Fibroblast of skin of scalp (primary cell): ENCODE measurements at regions not wholly inside any gene's neighbourhood (a gene's known extent, or its start where the extent isn't known, plus 50 kb on each side); places are given as distances from the start of the nearest gene placed in this dataset.

ENCODE experiments used
- DNase-seq: peaks from one replicate; pipeline ENCODE4 v3.0.0-alpha.2; 2013

DNA sequence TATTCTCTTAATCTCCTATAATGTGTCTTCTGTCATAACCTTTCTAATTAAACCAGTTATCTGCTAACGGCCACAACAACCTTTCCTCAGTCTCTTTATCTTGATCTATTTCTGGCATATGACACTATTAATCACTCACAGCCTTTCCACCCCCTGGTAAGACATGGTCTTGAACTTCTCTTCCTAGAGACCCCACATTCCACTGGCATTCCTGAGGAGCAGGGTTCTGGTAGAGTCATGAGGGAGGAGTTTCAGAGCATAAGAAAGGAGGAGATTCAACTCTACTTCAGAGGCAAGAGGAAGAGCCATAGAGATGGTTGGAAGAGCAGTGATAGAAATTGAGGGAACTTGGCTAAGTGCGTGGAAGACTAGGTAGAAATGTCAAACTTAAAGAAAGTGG, 325.6 kb downstream of the BLID start:
- DNase-seq: no peak

DNA sequence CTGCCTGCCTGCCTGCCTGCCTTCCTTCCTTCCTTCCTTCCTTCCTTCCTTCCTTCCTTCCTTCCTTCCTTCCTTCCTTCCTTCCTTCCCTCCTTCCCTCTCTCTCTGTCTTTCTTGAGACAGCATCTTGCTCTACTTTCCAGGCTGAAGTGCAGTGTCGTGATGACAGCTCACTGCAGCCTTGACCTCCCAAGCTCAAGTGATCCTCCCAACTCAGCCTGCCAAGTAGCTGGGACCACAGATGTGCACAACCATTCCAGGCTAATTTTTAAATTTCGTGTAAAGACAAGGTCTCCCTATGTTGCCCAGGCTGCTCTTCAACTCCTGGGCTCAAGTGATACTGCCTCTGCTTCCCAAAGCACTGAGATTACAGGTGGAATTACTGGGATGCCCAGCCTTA, 328.2 kb upstream of the SORL1-AS1 start:
- no peak for DNase-seq

DNA sequence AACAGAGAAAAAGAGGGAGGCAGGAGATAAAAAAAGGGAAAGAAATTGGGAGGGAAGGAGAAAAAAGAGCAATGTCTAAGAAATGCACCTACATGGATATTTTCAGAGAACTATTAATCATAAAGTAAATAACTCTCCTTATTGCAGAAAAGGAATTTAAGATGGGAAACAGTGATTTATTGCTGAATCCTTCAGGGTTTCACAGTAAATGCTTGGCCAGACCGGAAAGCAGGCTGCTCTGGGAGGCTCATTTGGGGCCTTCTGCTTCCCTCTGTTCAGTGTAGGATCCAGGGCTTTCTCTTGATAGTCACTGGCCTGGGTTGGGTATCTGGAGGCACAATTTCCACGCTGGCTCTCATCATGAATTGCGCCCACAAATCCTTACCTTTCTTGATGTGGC, 324.3 kb upstream of the SORL1-AS1 start:
- peak; percentile 41 for DNase-seq

DNA sequence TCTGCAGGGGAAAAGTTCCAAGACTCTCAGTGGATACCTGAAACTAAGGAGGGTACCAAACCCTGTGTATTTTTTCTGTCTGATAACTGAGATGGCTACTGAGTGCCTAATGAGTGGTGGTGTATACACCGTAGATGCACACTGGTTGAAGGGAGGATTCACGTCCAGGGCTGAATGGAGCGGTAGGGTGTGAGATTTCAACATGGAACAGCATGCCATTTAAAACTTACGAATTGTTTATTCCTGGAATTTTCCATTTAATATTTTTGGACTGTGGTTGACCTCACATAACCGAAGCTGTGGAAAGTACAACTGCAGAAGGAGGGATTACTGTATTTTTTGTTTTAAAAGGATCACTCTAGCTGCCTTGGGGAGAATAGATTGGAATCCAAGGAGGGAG, 322.5 kb upstream of the SORL1-AS1 start:
- no peak for DNase-seq

DNA sequence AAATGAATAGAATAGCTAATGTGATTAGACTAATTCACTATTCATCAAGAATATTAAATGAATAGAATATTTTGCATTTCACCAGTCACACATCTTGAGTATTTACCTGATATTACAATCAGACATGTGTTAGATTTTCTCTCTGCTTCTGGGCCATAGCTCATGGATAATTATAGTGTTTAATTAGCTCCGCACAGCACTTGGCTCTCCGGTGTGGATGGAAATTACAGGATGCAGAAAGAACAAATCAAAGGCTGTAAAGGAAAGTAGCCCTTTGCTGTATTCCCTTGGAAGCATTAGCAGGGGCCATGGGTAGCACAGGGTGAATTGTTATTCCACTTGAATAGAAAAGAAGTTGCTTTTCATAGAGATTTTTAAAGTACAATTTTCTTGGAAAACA, 320.3 kb upstream of the SORL1-AS1 start:
- DNase-seq: no peak

DNA sequence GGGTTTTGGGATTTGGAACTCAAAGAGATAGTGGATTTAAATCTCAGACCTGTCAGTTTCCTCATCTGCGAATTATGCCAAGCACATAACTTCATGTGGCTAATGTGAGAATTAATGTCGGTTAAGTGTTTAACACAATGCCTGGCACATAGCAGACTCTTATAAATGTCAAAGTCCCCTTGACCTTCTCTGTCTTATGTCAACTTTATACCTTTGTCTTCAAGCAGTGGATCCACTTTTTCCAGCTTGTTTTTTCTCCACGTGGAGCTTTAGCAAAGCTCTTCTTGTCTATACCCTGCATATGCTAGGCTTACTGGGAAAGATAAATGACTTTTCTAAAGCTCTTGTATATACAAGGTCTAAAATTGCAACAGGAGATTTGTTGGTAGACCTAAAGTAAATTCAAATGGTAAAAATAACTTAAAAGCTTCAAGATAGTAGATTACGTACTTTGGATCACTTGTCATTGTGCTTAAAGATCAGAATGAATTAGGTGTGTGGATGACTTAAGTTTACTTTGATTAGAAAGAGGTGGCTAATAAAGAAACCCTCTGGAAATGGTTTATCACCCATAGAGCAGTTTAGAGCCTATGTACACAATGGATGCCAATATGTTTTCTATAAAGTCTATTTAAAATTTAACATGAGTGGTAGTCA, 318.3 kb upstream of the SORL1-AS1 start:
- no peak for DNase-seq

DNA sequence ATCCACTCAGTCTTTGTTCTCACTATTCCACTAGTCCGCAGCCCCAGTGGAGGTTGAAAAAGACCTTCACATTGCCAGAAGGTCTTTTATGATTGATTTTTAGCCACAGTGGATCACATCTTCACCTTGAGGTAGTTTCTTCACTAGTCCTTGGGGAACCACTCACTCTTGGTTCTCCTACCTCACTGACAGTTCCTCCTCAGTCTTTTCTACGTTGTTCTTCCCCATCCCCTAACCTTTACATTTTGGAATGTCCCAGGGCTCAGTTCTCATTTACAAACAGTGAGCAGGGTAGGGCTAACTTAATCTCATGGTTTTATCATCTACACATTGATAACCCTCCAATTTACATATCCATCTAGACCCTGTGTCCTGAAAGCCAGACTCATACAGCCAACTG, 316.4 kb upstream of the SORL1-AS1 start:
- no peak for DNase-seq

DNA sequence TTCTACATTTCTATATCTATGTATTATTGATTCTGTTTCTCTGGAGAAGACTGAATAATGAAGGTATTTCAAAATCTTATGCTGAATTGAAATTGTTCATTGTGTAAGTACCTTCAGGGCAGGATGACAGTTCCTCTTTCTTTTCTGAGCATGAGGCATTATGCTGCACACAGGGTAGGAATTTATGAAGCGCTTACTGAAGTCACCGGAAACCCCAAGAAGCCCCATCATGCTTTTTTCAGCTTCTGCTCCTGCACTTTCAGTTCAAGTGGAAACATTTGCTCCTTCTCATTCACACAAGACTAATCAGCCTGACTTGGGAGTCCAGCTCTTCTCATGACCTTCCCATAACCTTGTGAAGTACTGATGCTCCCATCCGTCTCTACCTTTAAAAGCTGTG, 314.7 kb upstream of the SORL1-AS1 start:
- DNase-seq: no peak

DNA sequence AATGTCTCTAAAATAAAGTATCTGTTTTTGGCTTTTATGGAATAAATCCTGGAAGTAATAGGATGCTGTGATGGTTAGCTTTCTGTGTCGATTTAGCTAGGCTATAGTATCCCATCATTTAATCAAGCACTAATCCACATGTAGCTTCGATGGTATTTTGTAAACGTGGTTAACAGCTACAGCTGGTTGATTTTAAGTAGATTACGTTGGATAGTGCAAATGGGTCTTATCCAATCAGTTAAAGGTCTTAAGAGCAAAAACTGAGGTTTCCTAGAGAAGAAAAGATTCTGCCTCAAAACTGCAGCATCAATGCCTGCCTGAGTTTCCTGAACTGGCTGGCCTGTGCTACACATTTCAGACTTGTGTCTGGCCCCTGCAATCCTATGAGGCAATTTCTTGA, 314.2 kb upstream of the SORL1-AS1 start:
- DNase-seq: no peak

DNA sequence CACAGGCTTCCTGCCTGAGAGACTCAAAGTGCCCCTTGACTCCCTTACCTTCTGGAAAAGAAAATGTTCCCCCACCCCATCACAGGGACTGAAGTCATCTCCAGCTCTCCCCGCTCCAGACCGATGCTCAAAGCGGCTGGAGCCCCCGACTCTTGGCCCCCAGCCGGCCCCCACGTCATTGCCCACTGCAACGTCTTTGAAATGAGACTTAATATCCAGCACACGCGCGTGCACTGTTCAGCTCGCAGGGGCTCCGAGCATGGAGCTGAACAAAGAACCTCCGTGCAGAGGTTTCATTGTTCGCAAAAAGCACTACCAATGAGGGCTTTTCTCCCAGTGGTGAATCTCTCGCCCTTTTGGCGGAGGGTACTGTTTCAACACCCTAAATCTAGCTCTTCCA, 313.4 kb upstream of the SORL1-AS1 start:
- DNase-seq: no peak

DNA sequence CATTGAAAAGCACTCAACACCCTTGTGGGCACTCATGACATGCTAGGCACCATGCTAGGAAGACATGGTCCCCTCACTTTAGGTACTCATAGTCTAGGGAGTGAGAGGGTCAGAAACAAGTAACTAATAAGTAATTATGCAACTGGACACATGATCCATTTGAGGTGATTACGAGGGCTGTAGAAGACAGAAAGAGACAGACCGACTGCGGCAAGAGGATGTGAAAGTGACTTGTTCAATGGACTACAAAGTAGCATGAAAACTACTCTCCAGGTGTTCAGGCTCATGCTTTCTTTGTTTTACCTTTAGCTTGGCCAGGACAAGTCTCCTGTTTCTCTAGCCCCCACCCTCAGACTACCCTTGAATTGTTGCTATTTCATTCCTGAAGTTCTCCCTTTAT, 310.8 kb upstream of the SORL1-AS1 start:
- DNase-seq: no peak

DNA sequence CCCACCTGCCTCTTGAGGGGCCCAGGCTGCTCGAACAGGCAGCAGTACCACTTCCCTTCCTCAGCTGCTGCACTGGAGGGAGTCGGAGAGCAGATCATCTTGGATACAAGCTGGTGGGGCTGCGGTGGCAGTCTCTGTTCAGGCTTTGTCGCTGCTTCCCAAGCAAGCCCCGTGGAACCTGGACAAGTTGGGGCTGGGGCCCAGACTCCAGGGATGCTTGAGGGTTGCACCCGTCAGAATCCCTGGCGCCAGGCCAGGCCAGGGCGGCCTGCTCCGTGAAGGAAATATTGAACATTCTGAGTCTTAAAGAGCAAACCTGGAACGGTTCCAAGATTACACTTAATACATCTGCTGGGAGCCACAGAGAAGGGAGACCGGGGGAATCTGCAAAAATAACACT, 310.1 kb upstream of the SORL1-AS1 start:
- DNase-seq: peak; percentile 59

DNA sequence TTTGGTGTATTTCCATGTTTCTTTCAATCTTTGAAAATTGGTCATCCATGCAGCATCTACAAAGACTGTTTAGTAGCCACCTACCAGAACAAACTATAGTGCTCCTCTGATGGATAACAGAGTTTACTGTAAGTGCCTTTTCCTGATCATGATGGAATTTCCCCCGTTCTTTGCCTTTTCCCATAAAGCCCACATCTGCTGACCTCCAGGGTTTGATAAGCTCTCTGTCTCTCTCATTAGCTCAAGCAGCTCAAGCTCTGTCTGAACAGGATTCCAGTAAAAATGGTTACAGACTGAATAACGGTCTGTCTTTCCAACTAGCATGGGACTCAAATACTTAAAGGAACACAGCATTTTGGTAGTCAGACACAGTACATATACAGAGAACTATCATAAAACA, 308.4 kb upstream of the SORL1-AS1 start:
- no peak for DNase-seq

DNA sequence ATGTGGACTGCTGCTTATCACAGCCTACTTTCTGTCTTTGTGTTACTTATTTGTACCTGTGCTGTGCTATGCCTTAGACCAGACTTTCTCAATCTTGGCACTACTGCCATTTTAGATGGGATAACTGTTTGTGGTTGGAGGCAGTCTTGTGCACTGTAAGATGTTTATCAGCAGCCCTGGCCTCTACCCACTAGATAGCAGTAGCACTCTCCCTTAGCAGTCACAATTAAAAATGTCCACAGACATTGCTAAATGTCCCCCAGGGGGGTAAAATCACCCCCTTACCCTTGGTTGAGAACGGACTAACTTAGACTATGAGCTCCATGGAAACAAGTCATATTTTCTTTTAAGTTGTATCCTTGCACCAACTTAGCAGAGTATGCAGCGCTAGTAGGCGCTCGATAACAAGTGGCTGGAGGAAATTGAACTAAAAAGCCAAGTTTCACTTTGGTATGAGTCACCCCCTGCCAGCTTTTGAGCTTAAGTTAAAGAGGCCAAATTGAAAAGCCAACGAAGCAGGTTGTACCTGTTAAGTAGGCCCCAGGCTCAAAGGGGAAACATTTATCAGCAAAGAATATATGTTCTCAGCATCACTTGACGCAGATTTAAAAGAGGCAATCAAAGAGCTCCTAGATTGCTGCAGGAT, 304.8 kb upstream of the SORL1-AS1 start:
- no peak for DNase-seq

DNA sequence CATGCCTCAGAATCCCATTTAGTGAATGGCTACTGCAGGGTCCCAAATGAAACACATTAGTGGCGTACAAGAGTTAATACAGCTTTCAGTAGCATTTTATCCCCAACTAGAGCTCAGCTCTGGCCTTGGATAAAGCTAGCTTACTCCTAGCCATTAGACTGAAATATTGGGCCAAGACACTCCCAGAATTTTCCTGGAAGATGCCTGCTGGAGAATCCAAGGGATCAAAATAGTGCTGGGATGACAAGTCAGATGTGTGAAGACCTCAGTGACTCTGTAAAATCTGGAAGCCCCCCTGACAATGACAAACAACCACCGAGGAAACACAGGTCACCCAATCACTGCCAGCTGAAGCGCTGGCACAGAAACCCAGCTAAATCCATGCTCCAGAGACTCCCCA, 303.1 kb upstream of the SORL1-AS1 start:
- DNase-seq: no peak

DNA sequence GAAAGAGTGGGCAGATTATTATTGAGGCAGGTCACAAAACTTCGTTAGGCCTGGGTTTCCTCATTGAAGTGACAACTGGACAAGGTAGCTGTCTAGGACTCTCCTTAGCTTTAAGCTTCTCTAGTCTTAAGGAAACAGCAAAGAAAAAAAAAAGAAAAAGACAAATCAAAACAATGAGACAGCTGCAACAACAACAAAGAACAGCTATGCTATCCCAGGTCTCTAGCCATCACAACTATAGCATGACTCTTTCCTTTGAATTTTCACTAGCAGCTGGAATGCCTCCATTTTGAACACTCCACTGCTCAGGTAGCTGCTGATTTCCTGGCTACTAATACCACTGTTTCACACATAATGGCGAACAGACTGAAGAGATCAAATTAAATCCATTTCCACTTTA, 302.4 kb upstream of the SORL1-AS1 start:
- DNase-seq: no peak

DNA sequence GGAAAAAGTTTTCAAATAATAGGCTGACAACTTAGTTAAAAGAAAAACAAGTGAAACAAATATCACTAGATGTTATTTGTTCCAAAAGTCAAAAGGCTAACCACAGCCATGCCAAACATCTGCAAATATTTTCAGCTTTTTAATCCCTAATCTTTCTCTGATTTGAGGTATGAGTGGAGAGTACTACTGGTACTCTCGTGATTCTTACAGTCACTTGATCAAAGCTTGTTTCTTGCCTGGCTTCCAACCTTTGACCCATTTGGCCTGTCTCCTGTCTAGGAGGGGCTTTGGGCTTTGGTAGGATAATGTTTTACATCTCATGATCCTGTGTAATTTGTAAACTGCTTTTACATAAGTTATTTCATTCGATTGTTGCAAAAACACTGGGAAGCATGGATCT, 301.8 kb upstream of the SORL1-AS1 start:
- no peak for DNase-seq

DNA sequence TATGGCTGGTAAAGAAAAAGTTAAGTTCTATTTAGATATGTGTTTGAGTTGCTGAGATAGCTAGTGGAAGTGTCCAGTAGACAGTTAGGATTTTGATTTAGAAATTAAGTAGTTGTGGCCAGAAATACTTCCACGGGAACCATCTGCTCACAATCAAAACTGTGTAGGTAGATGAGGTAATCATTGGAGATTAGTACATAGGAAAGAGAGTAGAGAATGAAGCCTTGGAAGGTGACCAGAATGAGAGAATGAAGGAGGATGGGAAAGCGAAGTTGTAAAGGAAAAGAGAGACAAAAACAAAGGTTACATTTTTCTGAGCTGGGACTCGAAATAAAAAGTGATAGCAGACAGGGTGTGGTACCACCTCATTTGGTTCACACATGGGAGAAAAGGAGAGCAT, 296.9 kb upstream of the SORL1-AS1 start:
- no peak for DNase-seq

DNA sequence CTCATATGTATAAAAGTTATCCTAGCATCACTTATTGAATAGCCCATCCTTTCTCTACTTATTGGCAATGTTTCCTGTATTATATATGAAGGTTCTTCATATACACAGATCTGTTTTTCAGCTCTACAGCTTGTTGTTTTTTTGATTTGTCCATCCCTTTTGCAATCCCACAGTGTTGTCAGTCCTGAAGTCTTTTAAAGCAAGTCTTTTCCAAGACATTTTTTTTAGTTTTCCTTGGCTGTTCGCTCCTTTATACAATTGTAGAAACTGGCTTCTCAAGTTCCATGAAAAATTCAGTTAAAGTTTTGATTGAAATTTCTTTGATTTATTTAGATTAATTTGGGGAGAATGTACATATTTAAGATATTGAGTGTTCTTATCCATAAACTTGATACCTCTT, 295.3 kb upstream of the SORL1-AS1 start:
- DNase-seq: no peak

DNA sequence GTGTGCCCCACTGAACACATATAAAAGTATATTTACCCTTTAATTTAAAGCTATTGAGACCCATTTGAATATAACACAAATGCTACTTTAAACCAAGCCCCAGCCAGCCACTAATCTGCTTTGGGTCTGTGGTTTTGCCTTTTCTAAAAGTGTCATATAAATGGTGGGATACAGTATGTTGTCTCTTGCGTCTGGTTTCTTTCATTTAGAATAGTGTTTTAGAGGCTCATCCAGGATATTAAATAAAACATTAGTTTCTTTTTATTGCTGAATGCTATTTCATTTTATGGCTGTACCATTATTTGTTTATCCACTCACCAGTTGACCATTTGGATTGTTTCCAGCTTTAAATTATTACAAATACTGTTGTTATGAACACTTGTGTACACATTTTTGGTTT, 290.5 kb upstream of the SORL1-AS1 start:
- DNase-seq: no peak

DNA sequence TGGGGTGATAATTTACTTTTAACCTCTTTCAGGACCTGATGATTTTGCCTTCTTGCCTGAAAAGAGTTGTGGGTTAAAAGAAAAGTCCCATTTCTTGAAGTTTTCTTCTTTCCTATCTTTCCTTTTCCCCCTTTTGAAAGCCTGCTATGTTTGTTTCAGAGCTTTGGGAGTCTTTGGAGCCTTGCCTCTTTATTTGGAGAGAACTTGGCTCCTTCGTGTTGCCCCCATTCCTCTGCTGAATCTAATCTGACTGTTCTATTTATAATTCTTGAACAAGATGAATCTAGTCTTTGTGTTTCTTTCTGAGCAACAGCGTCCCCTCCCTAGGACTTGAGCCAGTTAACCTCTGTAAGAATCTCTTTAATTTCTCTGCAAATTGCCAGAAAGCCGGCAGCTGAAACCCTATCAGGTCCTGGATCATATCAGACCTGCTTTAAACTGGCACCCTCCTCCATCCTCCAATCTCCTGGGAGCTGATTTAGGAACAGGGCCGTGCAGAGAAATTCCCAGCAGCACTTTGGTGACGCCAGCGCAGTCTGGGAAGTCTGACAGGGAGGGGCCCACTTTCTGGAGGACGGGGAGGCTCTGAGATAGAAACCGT, 289.1 kb upstream of the SORL1-AS1 start:
- peak; percentile 30 for DNase-seq

DNA sequence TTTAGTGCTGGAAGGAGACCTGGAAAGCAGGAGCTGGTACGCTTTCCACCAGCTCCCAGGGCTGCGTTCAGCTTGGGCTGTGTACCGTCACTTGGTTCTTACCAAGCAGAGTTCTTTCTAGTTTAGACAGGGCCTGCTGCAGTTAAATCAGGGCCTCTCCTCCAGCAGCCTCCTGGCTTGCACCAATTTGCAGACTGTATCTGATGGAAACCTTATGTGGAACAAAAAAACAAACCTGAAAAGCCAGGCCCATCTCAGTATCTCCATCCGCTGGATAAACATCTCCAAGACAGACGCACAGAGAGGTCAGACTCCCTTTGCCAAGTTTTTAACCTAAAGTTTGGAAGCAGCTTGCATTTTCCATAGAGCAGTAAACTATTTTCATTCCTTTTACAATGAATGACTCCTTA, 288.6 kb upstream of the SORL1-AS1 start:
- no peak for DNase-seq

DNA sequence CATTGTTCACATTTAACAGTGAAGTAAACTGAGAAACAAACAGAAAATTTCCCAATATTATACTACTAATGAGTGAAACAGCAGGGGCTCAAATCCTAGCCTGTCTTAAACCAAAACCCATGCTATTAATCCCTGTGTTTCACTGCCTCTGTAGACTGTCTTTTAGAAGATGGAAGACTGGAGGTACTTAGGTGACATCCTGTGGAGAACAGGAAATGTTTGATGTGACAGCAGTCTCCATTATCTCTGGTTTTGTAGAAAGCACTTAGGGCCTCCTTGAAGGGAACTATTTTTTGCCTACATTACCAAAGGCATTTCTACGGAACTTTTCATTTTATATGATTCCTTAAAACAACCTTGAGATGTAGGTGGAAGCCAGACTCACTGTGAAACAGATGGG, 288.1 kb upstream of the SORL1-AS1 start:
- DNase-seq: no peak

DNA sequence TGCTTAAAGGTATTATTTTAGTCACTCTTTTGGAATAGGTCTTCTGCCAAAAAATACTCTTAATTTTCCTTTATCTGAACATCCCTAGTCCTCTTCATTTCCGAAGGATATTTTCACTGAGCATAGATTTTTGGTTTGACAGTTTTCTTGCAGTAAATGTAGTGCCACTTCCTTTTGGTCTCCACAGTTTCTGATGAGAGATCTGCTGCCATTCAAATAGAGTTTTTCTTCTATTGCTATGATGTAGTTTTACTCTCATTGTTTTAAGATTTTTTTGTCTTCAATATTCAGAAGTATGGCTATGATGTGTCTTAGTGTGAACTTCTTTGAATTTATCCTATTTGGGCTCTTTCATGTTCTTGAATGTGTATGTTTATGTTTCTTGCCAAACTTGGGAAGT, 281.1 kb upstream of the SORL1-AS1 start:
- no peak for DNase-seq

DNA sequence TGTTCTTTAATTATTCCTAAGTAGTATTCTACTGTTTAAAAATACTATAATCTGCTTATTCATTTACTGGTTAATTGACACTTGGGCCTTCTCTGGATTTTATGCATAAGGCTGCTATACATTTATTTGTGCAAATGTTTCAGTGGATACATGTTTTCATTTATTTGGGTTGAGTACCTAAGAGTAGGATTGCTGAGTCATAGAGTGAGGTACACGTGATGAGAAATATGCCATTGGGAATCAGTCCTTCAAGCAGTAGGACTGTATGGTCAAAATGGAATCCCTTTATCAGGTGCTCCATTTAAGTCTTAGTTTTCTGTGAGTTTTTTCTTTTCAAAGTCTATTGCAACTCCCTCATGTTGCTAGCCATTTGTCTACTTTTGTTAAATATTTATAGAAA, 275.2 kb upstream of the SORL1-AS1 start:
- DNase-seq: no peak
